ENCODE measurements at regions not wholly inside any gene's neighbourhood (a gene's known extent, or its start where the extent isn't known, plus 50 kb on each side); places are given as distances from the start of the nearest gene placed in this dataset.

DNA sequence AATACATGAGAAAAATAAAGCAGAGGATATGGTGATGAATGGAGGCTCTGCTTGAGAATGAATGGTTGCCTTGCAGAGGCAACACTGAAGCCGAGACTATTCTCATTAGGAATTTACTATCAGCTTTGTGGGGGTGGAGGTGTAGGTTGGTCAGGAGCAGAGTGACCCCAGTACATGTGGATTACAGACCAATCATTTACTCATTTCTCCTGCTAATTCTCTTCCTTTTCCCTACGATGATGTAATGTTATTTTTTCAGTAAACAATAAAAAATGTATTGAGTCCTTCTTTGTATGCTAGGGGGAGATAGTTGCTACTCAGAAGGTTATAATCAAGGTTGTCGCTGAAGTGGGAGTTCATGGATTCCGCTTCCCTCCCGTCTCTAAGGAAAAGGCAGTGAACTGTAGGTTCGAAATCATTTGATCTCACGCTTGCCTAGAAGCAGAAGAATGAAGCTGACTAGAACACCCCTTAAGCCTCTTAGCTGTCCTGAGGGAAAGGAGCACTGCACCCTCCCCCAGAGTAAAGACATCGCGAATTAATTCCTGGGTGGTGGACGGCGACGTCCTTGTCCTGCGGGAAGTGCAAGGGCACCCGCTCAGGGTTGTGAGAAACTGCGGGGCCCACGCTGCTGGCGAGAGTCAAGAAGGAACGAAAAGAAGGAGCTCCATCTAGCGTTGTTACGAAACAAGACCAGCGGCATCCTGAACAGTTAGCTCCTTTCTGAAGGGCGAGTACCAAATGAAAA lies 213.2 kb upstream of the PFN2 start:
- H3K79me2 ChIP-seq = no peaks in the 10 kb centered on the region
- peak; percentile 87 for DNase-seq (ENCODE audit: low spot score)
- no peaks in the 10 kb centered on the region for H4K20me1 ChIP-seq (ENCODE audit: insufficient read depth, poor library complexity, severe bottlenecking)
- H3K9me3 ChIP-seq (ENCODE audit: low read depth) = no peaks in the 10 kb centered on the region
- H3K4me1 ChIP-seq (ENCODE audit: insufficient read depth) = peaks cover 14% of the 10 kb centered on the region
- no peak for TF ChIP-seq EZH2 (IDR thresholded peaks at IDR 0.05; ENCODE audit: borderline replicate concordance)
- TF ChIP-seq CTCF (IDR thresholded peaks at IDR 0.05; ENCODE audit: poor library complexity) = peak; percentile 84
- TF ChIP-seq EZH2phosphoT487 (IDR thresholded peaks at IDR 0.05; ENCODE audit: low read depth, severe bottlenecking, unreplicated experiment) = no peak
- peak overlapping the region; percentile 78 for H3K4me2 ChIP-seq
- no peaks in the 10 kb centered on the region for H3K36me3 ChIP-seq (replicated peaks; ENCODE audit: insufficient read depth, low read depth)
- H3K9me2 ChIP-seq (replicated peaks; ENCODE audit: insufficient read depth) = no peaks in the 10 kb centered on the region
- peak overlapping the region; percentile 8 for H3K4me3 ChIP-seq
- H3K27ac ChIP-seq = peak overlapping the region; percentile 6
- peak overlapping the region; percentile 55 for H2AFZ ChIP-seq
- 5% methylated on average over 22 of the region's 22 CpGs for WGBS (ENCODE audit: low lambda C conversion rate, missing lambda C conversion rate)
- no peaks in the 10 kb centered on the region for H3K27me3 ChIP-seq

- H2AFZ ChIP-seq = no peak overlapping the region
- 57% methylated on average over 1 of the region's 1 CpG for WGBS (ENCODE audit: low lambda C conversion rate, missing lambda C conversion rate)
- DNase-seq (ENCODE audit: low spot score) = peak; percentile 49
These were observed 209.6 kb upstream of the PFN2 start for GRCh38 chr3:150180334-150180733.

GRCh38 chr3:150179330-150179729 lies 208.6 kb upstream of the PFN2 start:
- Histone ChIP-seq H3K4me3 (no peak overlapping the region), H3K9me3 (ENCODE audit: low read depth) (no peaks in the 10 kb centered on the region), H3K4me1 (ENCODE audit: insufficient read depth) (peaks cover 14% of the 10 kb centered on the region), H3K9me2 (replicated peaks; ENCODE audit: insufficient read depth) (no peaks in the 10 kb centered on the region), H3K27me3 (no peaks in the 10 kb centered on the region), H2AFZ (peak overlapping the region; percentile 37), H3K36me3 (replicated peaks; ENCODE audit: insufficient read depth, low read depth) (no peaks in the 10 kb centered on the region), H3K79me2 (no peaks in the 10 kb centered on the region), H4K20me1 (ENCODE audit: insufficient read depth, poor library complexity, severe bottlenecking) (no peaks in the 10 kb centered on the region), H3K4me2 (peak overlapping the region; percentile 34), H3K27ac (peak overlapping the region; percentile 61)
- 72% methylated on average over 1 of the region's 1 CpG for WGBS (ENCODE audit: low lambda C conversion rate, missing lambda C conversion rate)
- TF ChIP-seq EZH2 (IDR thresholded peaks at IDR 0.05; ENCODE audit: borderline replicate concordance) (no peak), EZH2phosphoT487 (IDR thresholded peaks at IDR 0.05; ENCODE audit: low read depth, severe bottlenecking, unreplicated experiment) (no peak), CTCF (IDR thresholded peaks at IDR 0.05; ENCODE audit: poor library complexity) (no peak)
- no peak for DNase-seq (ENCODE audit: low spot score)

More at GRCh38 chr3:150180334-150180733, 209.6 kb upstream of the PFN2 start:
- no peak for TF ChIP-seq EZH2phosphoT487 (IDR thresholded peaks at IDR 0.05; ENCODE audit: low read depth, severe bottlenecking, unreplicated experiment)
- TF ChIP-seq CTCF (IDR thresholded peaks at IDR 0.05; ENCODE audit: poor library complexity) = no peak
- no peak for TF ChIP-seq EZH2 (IDR thresholded peaks at IDR 0.05; ENCODE audit: borderline replicate concordance)
- Histone ChIP-seq H3K4me3 (no peak overlapping the region), H3K4me1 (ENCODE audit: insufficient read depth) (peaks cover 14% of the 10 kb centered on the region), H3K27me3 (no peaks in the 10 kb centered on the region), H3K4me2 (peak overlapping the region; percentile 34), H3K79me2 (no peaks in the 10 kb centered on the region), H3K9me3 (ENCODE audit: low read depth) (no peaks in the 10 kb centered on the region), H3K9me2 (replicated peaks; ENCODE audit: insufficient read depth) (no peaks in the 10 kb centered on the region), H3K27ac (peak overlapping the region; percentile 61), H4K20me1 (ENCODE audit: insufficient read depth, poor library complexity, severe bottlenecking) (no peaks in the 10 kb centered on the region), H3K36me3 (replicated peaks; ENCODE audit: insufficient read depth, low read depth) (no peaks in the 10 kb centered on the region)

All from hepatocyte (in vitro differentiated cells).